NB4 (cell line): ENCODE measurements at regions not wholly inside any gene's neighbourhood (a gene's known extent, or its start where the extent isn't known, plus 50 kb on each side); places are given as distances from the start of the nearest gene placed in this dataset.

Source experiments
- CTCF ChIP-seq: IDR thresholded peaks from one replicate; pipeline ENCODE4 v1.5.1; 2012; ENCODE audit warnings: low read depth, low read length
- MAX ChIP-seq: IDR thresholded peaks from 2 replicates; pipeline ENCODE4 v1.6.1; 2011; ENCODE audit warnings: low read depth, low read length
- MYC ChIP-seq: IDR thresholded peaks from 2 replicates; pipeline ENCODE4 v1.6.1; 2011; ENCODE audit warnings: low read depth, low read length
- POLR2A ChIP-seq: IDR thresholded peaks from 2 replicates; pipeline ENCODE4 v1.6.1; 2011; ENCODE audit warnings: mild to moderate bottlenecking; ENCODE audit not compliant: insufficient read length; ENCODE audit errors: extremely low read depth

GRCh38 chr14:39755269-39755878 lies 323.1 kb upstream of the FBXO33 start:
- TF ChIP-seq POLR2A (no peak), CTCF (no peak), MAX (no peak), MYC (no peak)
